WTC11 (cell line): ENCODE measurements at regions not wholly inside any gene's neighbourhood (a gene's known extent, or its start where the extent isn't known, plus 50 kb on each side); places are given as distances from the start of the nearest gene placed in this dataset.
"Not testable (repeated sequence)": the region's sequence is repeated elsewhere in the genome, so short reads cannot be mapped to it uniquely, and the experiment has no call there.

ENCODE experiments used
- ATAC-seq: fragments of 200-7000 bp; cut with Tn5 transposase; 2 replicates; pipeline ENCODE4 v1.10.0; 2021; ENCODE audit warnings: mild to moderate bottlenecking, moderate library complexity
- CTCF ChIA-PET: fragments of 300-600 bp; sonication (Branson Sonifier 250); formaldehyde crosslinking; loops from one replicate; lab custom pipeline; 2021; ENCODE audit warnings: antibody characterized with exemption; lab: Charles Lee
- POLR2A ChIA-PET: fragments of 350-600 bp; sonication (Branson Sonifier 250); formaldehyde crosslinking; loops from one replicate; lab custom pipeline; 2021; ENCODE audit warnings: antibody characterized with exemption; lab: Charles Lee
- DNase-seq: peaks from one replicate; pipeline ENCODE4 v3.0.0; 2021; ENCODE audit warnings: low spot score
- H3K27ac Mint-ChIP-seq: 2 replicates; pipeline ENCODE4 v1.8.0; 2021; ENCODE audit warnings: mixed read lengths
- H3K27me3 Mint-ChIP-seq: 2 replicates; pipeline ENCODE4 v1.8.0; 2021; ENCODE audit warnings: low read depth, mild to moderate bottlenecking, moderate library complexity, mixed read lengths
- H3K36me3 Mint-ChIP-seq: 2 replicates; pipeline ENCODE4 v1.8.0; 2021; ENCODE audit warnings: mixed read lengths
- H3K4me1 Mint-ChIP-seq: 2 replicates; pipeline ENCODE4 v1.8.0; 2022; ENCODE audit warnings: mixed read lengths
- H3K4me3 Mint-ChIP-seq: 2 replicates; pipeline ENCODE4 v1.8.0; 2021; ENCODE audit warnings: mild to moderate bottlenecking, moderate library complexity, mixed read lengths
- H3K9me3 Mint-ChIP-seq: 2 replicates; pipeline ENCODE4 v1.8.0; 2021; ENCODE audit warnings: mixed read lengths
- CDX4 ChIP-seq: fragments of 250-450 bp; sonication (Bioruptor Pico); IDR thresholded peaks from 2 replicates; pipeline ENCODE4 v1.9.0; 2021; ENCODE audit warnings: moderate library complexity, mild to moderate bottlenecking, inconsistent platforms, borderline replicate concordance
- E2F5 ChIP-seq: sonication (generic); formaldehyde crosslinking; IDR thresholded peaks from 2 replicates; pipeline ENCODE4 v1.8.1; 2022; ENCODE audit warnings: mild to moderate bottlenecking, moderate library complexity, missing genetic modification reagents
- FOXJ3 ChIP-seq: sonication (generic); formaldehyde crosslinking; IDR thresholded peaks from 2 replicates; pipeline ENCODE4 v1.9.0; 2021; ENCODE audit warnings: missing genetic modification reagents, mild to moderate bottlenecking, borderline replicate concordance
- FOXP4 ChIP-seq: sonication (generic); formaldehyde crosslinking; IDR thresholded peaks from 2 replicates; pipeline ENCODE4 v1.8.0; 2022; ENCODE audit warnings: mild to moderate bottlenecking, missing genetic modification reagents
- GTF2I ChIP-seq: fragments of 250-450 bp; sonication (Bioruptor Pico); conservative IDR thresholded peaks from 2 replicates; pipeline ENCODE4 v1.4.0; 2021; ENCODE audit warnings: mild to moderate bottlenecking
- MXD4 ChIP-seq: fragments of 250-450 bp; sonication (Bioruptor Pico); IDR thresholded peaks from 2 replicates; pipeline ENCODE4 v1.8.0; 2021; ENCODE audit warnings: mild to moderate bottlenecking, moderate library complexity, borderline replicate concordance
- PREB ChIP-seq: sonication (generic); formaldehyde crosslinking; IDR thresholded peaks from 2 replicates; pipeline ENCODE4 v1.8.1; 2022; ENCODE audit warnings: mild to moderate bottlenecking, missing genetic modification reagents, moderate library complexity, borderline replicate concordance
- SMAD4 ChIP-seq: sonication (generic); formaldehyde crosslinking; IDR thresholded peaks from 2 replicates; pipeline ENCODE4 v1.8.0; 2022; ENCODE audit warnings: mild to moderate bottlenecking, missing genetic modification reagents
- TEAD1 ChIP-seq: sonication (generic); formaldehyde crosslinking; IDR thresholded peaks from 2 replicates; pipeline ENCODE4 v1.8.0; 2022; ENCODE audit warnings: mild to moderate bottlenecking, missing genetic modification reagents
- TP53 ChIP-seq: sonication (generic); formaldehyde crosslinking; IDR thresholded peaks from 2 replicates; pipeline ENCODE4 v1.8.1; 2023; ENCODE audit warnings: mild to moderate bottlenecking, missing genetic modification reagents
- USF2 ChIP-seq: sonication (generic); formaldehyde crosslinking; IDR thresholded peaks from 2 replicates; pipeline ENCODE4 v1.8.1; 2023; ENCODE audit warnings: mild to moderate bottlenecking, missing genetic modification reagents, moderate library complexity
- ZMAT4 ChIP-seq: fragments of 250-450 bp; sonication (Bioruptor Pico); IDR thresholded peaks from 2 replicates; pipeline ENCODE4 v1.9.0; 2021; ENCODE audit warnings: mild to moderate bottlenecking
- ZNF138 ChIP-seq: sonication (generic); formaldehyde crosslinking; conservative IDR thresholded peaks from 2 replicates; pipeline ENCODE4 v1.8.1; 2022; ENCODE audit warnings: mild to moderate bottlenecking, moderate library complexity, missing genetic modification reagents
- ZNF219 ChIP-seq: sonication (generic); formaldehyde crosslinking; IDR thresholded peaks from 2 replicates; pipeline ENCODE4 v1.8.0; 2023; ENCODE audit warnings: missing genetic modification reagents, mild to moderate bottlenecking, borderline replicate concordance
- ZNF425 ChIP-seq: fragments of 250-450 bp; sonication (Bioruptor Pico); conservative IDR thresholded peaks from 2 replicates; pipeline ENCODE4 v1.9.0; 2021; ENCODE audit warnings: mild to moderate bottlenecking
- ZNF512 ChIP-seq: sonication (generic); formaldehyde crosslinking; IDR thresholded peaks from 2 replicates; pipeline ENCODE4 v1.8.1; 2022; ENCODE audit warnings: missing genetic modification reagents, borderline replicate concordance
- ZSCAN18 ChIP-seq: fragments of 250-450 bp; sonication (Bioruptor Pico); IDR thresholded peaks from 2 replicates; pipeline ENCODE4 v2.1.2; 2022; ENCODE audit warnings: mild to moderate bottlenecking, moderate library complexity

GRCh38 chr4:85051526-85051925 is 85.0 kb upstream of the WDFY3 start:
- no peak overlapping the region for H3K27ac Mint-ChIP-seq
- TF ChIP-seq ZNF512 (CRISPR knock-in tag) (no peak), ZNF219 (CRISPR knock-in tag) (no peak), PREB (no peak), ZSCAN18 (CRISPR knock-in tag) (no peak), ZNF425 (CRISPR knock-in tag) (no peak), MXD4 (CRISPR knock-in tag) (no peak), SMAD4 (CRISPR knock-in tag) (no peak), GTF2I (CRISPR knock-in tag) (no peak), USF2 (CRISPR knock-in tag) (no peak)
- TF ChIP-seq, all 79 proteins: peak for 0
- ChIA-PET POLR2A (no interaction called here), CTCF (no interaction called here)
- DNase-seq (no peak), ATAC-seq (no peak)
- H3K27me3 Mint-ChIP-seq: no peaks in the 10 kb centered on the region; the same call in 1 of the 2 replicates
- H3K4me1 Mint-ChIP-seq: no peaks in the 10 kb centered on the region
- H3K9me3 Mint-ChIP-seq: peaks cover 6% of the 10 kb centered on the region
- H3K4me3 Mint-ChIP-seq: no peak overlapping the region
- no peaks in the 10 kb centered on the region for H3K36me3 Mint-ChIP-seq

- ATAC-seq, H3K4me3 Mint-ChIP-seq, H3K4me1 Mint-ChIP-seq, CTCF ChIA-PET, DNase-seq, H3K27ac Mint-ChIP-seq, POLR2A ChIA-PET, H3K27me3 Mint-ChIP-seq, H3K36me3 Mint-ChIP-seq, H3K9me3 Mint-ChIP-seq: not testable (repeated sequence)
Measured at GRCh38 chr4:85054925-85055324, 88.4 kb upstream of the WDFY3 start.

GRCh38 chr4:85058551-85058950 is 92.1 kb upstream of the WDFY3 start:
- DNase-seq: no peak
- Mint-ChIP-seq H3K4me3 (no peak overlapping the region), H3K9me3 (peaks cover 3% of the 10 kb centered on the region), H3K4me1 (peaks cover 6% of the 10 kb centered on the region), H3K36me3 (no peaks in the 10 kb centered on the region), H3K27ac (no peak overlapping the region), H3K27me3 (no peaks in the 10 kb centered on the region)
- ATAC-seq: no peak
- POLR2A ChIA-PET: no interaction called here
- CTCF ChIA-PET: interaction anchor here (1.5 kb wide), 1 partner anchor 26 kb away, joined by 3 read pairs; no protein-coding TSS in a partner anchor
- TF ChIP-seq CDX4 (CRISPR knock-in tag) (no peak), E2F5 (CRISPR knock-in tag) (no peak), TEAD1 (CRISPR knock-in tag) (no peak), ZMAT4 (CRISPR knock-in tag) (no peak), FOXP4 (CRISPR knock-in tag) (no peak), FOXJ3 (CRISPR knock-in tag) (no peak), TP53 (CRISPR knock-in tag) (no peak), ZNF138 (CRISPR knock-in tag) (no peak)
